Heart right ventricle (tissue), 16 donors: ENCODE measurements at regions not wholly inside any gene's neighbourhood (a gene's known extent, or its start where the extent isn't known, plus 50 kb on each side); places are given as distances from the start of the nearest gene placed in this dataset.

Experiments
- ATAC-seq, 8 donors: fragments of 200-7000 bp; cut with Tn5 transposase; one replicate each; pipeline ENCODE4 v1.9.1; 2020; ENCODE audit warnings: mild to moderate bottlenecking in 8 of 8, moderate library complexity in 8 of 8, moderate number of reproducible peaks in 1 of 8
- DNase-seq, 2 donors: peaks; one replicate each; pipeline ENCODE4 v3.0.0-alpha.2; 2020
- H3K27ac ChIP-seq, 10 donors: fragments of 200-600 bp; sonication (generic) in 2 of 10; one replicate each; pipeline versions ENCODE4 v1.5.0 to v1.8.0; 2020 to 2022; ENCODE audit warnings: mild to moderate bottlenecking in 3 of 10
- H3K27me3 ChIP-seq, 7 donors: fragments of 200-600 bp; one replicate each; pipeline ENCODE4 v1.8.0; 2021 to 2022; ENCODE audit warnings: mild to moderate bottlenecking in 2 of 7
- H3K36me3 ChIP-seq, 9 donors: fragments of 200-600 bp; sonication (generic) in 1 of 9; one replicate each; pipeline versions ENCODE4 v1.5.0 to v1.8.0; 2020 to 2022; ENCODE audit warnings: mild to moderate bottlenecking in 2 of 9
- H3K4me1 ChIP-seq, 9 donors: fragments of 200-600 bp; sonication (generic) in 1 of 9; one replicate each; pipeline versions ENCODE4 v1.5.0 to v1.8.0; 2020 to 2022; ENCODE audit warnings: mild to moderate bottlenecking in 4 of 9
- H3K4me3 ChIP-seq, 10 donors: fragments of 200-600 bp; sonication (generic) in 2 of 10; one replicate each; pipeline versions ENCODE4 v1.5.0 to v1.8.0; 2020 to 2022; ENCODE audit warnings: mild to moderate bottlenecking in 7 of 10, moderate library complexity in 2 of 10
- H3K9me3 ChIP-seq, 11 donors: fragments of 200-600 bp in 10 of 11; sonication (generic) in 2 of 11; one replicate each; pipeline versions ENCODE4 v1.5.0 to v1.8.0; 2013 to 2022; ENCODE audit warnings: mild to moderate bottlenecking in 2 of 11, control low read depth in 1 of 11, moderate library complexity in 1 of 11
- CTCF ChIP-seq, 9 donors: fragments of 200-600 bp; sonication (generic) in 2 of 9; IDR thresholded peaks; one replicate each; pipeline versions ENCODE4 v1.5.0 to v1.8.0; 2021 to 2022; ENCODE audit warnings: antibody characterized with exemption in 9 of 9, mild to moderate bottlenecking in 5 of 9, moderate library complexity in 1 of 9
- WGBS, 2 donors: extraction: QIAGEN DNeasy Blood & Tissue Kit; methylation state at CpG; one replicate each; pipeline ENCODE4 v1.1.7; 2013; ENCODE audit warnings: inconsistent platforms in 1 of 2; 5-methylcytosine and 5-hydroxymethylcytosine counted together
- intact Hi-C, 10 donors: fragments of 100-400 bp; cut with DNase I; formaldehyde crosslinking; loops; one replicate each; pipeline versions ENCODE4 v1.11.1 to v1.14.2; 2022
- donor health status: Arrhythmogenic right ventricular cardiomyopathy.
- donor health status: ischemic (EF 13 %, LVEDD 7.1; RV severe dilation, severe dysfunction).
- donor health status: healthy with polysubstance abuse.
- donor health status: DM: no; HTN: yes; CAD: no.
- donor health status: DM: no; HTN: no; CAD: no.
- donor health status: ischemic (EF 25% LVEDD 6.9; RV normal size, moderate dysfunction).
- donor health status: ischemic (EF 25% LVEDD 5.7; RV mildly dilated, moderate dysfunction).
- donor health status: healthy.
- donor health status: DM: yes; HTN: yes; CAD: no.
- donor health status: Ischemic cardiomyopathy.
- donor health status: ischemic (EF 35%, LVEDD 5.7; RV mildly dilated, moderate dysfunction).
- donor health status: nonischemic (EF 11% LVEDD 7.7; RV severe dilation, severe dysfunction).
- donor health status: DM: yes; HTN: yes; CAD: no.
- donor health status: PGD.
- donor health status: ischemic (EF 29% LVEDD 5.4; RV normal size, mild dysfunction).
- donor health status: nonischemic (EF 23%, LVEDD 6.1; RV moderate dilation, normal function).

- H3K36me3 ChIP-seq: no peaks in the 10 kb centered on the region
- DNase-seq (no peak), ATAC-seq (no peak)
- no peaks in the 10 kb centered on the region for H3K27me3 ChIP-seq
- H3K9me3 ChIP-seq: peaks cover 0 to 31% (median 2%) of the 10 kb centered on the region in 11 donors
- peaks cover 0 to 13% (median 4%) of the 10 kb centered on the region in 9 donors for H3K4me1 ChIP-seq
- WGBS, 2 donors: 92 to 94% methylated on average over 6 of the region's 6 CpGs
- TF ChIP-seq CTCF (IDR thresholded peaks at IDR 0.05): no peak
- no peak overlapping the region for H3K27ac ChIP-seq
- intact Hi-C loops: loop anchor here in 1 of 10 donors (5.0 kb wide), 1 partner anchor 881 kb away; no protein-coding TSS in a partner anchor
- no peak overlapping the region for H3K4me3 ChIP-seq
Measured at GRCh38 chr18:34576622-34577021, 133.5 kb upstream of the DTNA start.

- no peak for DNase-seq
- Histone ChIP-seq H3K4me1 (no peaks in the 10 kb centered on the region), H3K27ac (no peak overlapping the region), H3K9me3 (peaks cover 0 to 18% (median 2%) of the 10 kb centered on the region in 11 donors), H3K27me3 (no peaks in the 10 kb centered on the region), H3K4me3 (no peak overlapping the region), H3K36me3 (no peaks in the 10 kb centered on the region)
- ATAC-seq: no peak
- WGBS, 2 donors: 77 to 84% methylated on average over 4 of the region's 4 CpGs
- intact Hi-C loops: no loop called here
- TF ChIP-seq CTCF (IDR thresholded peaks at IDR 0.05): no peak
Measured at GRCh38 chr18:34583895-34584294, 126.2 kb upstream of the DTNA start.

DNA sequence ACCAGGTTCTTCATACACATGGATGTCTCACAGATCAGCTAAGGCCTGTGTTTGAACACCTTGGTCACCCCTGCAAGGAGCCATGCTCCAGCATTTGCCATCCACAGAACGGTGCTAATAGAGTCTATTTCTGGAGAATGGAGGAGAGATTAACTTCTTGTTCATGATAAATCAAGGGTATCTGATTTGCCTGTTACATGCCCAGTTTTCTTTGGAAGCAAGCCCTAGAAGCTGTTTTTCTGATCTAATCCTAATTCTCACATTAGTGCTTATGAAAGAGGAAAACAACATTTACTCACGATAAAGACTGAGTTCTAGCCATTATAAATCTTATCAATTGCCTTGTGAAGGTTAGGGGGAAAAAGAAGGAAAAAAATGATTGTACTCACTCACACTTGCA lies 119.6 kb upstream of the DTNA start:
- no peaks in the 10 kb centered on the region for H3K27me3 ChIP-seq
- H3K4me3 ChIP-seq: no peak overlapping the region
- TF ChIP-seq CTCF (IDR thresholded peaks at IDR 0.05): no peak
- DNase-seq (no peak), ATAC-seq (no peak)
- no peaks in the 10 kb centered on the region for H3K9me3 ChIP-seq
- H3K27ac ChIP-seq: peak overlapping the region in 8 of 10 donors; percentile 9 to 87 (median 30)
- WGBS, 2 donors: 36 to 38% methylated on average over 2 of the region's 2 CpGs
- H3K36me3 ChIP-seq: no peaks in the 10 kb centered on the region
- peaks cover 0 to 23% (median 3%) of the 10 kb centered on the region in 9 donors for H3K4me1 ChIP-seq
- intact Hi-C loops: loop anchor here in 5 of 10 donors (5.0 to 10.0 kb wide), 7 partner anchors 64 to 207 kb away; no protein-coding TSS in a partner anchor

DNA sequence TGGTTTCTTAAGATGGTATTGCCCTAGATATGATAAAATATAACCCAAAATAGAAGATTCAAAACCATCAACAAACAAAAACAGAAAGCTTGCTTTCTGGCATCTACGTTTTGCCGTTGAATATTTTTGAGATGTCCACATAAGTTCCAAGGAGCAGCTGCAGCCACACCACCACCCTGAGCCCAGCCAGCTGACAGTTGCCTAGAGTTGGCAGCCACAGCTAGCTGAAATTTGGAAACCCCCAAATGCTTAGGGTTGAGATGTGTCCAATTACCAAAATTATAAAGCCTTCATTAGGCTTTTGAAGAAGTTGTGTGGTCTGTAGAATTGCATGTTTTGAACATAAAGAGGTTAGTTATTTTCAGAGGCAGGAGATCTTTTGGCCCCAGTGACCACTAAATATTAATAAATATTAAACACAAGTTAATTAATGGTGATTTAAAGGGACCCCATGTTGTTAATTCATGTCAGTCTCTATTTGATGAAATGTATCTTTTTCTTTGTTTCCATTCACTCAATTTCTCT lies 118.1 kb upstream of the DTNA start:
- ATAC-seq (peak in 1 of 8 donors; percentile 51), DNase-seq (no peak)
- TF ChIP-seq CTCF (IDR thresholded peaks at IDR 0.05): no peak
- 61 to 66% methylated on average over 2 of the region's 2 CpGs for WGBS, 2 donors
- no peaks in the 10 kb centered on the region for H3K27me3 ChIP-seq
- H3K4me3 ChIP-seq: no peak overlapping the region
- H3K9me3 ChIP-seq: no peaks in the 10 kb centered on the region
- H3K27ac ChIP-seq: peak overlapping the region in 9 of 10 donors; percentile 11 to 87 (median 75)
- H3K36me3 ChIP-seq: no peaks in the 10 kb centered on the region
- intact Hi-C loops: loop anchor here in 6 of 10 donors (2.0 to 10.0 kb wide), 9 partner anchors 63 to 205 kb away; no protein-coding TSS in a partner anchor
- peaks cover 0 to 33% (median 3%) of the 10 kb centered on the region in 9 donors for H3K4me1 ChIP-seq
